Stimulated activated memory B cell treated with anti-CD40 and anti-IgM and Interleukin-4, amounts not matched to agents 10 μg/mL and 1 μg/mL and 100 μg/mL, for 72 hours (primary cell): ENCODE measurements at regions not wholly inside any gene's neighbourhood (a gene's known extent, or its start where the extent isn't known, plus 50 kb on each side); places are given as distances from the start of the nearest gene placed in this dataset.
"Not testable (repeated sequence)": the region's sequence is repeated elsewhere in the genome, so short reads cannot be mapped to it uniquely, and the experiment has no call there.

ENCODE experiments used
- ATAC-seq: fragments of 150-1000 bp; cut with Tn5 transposase; 2 replicates; pipeline ENCODE4 v1.10.0; 2021
- H3K27ac Mint-ChIP-seq: one replicate; pipeline ENCODE4 v1.8.0; 2022; ENCODE audit warnings: mild to moderate bottlenecking, mixed read lengths
- H3K27me3 Mint-ChIP-seq: one replicate; pipeline ENCODE4 v1.8.0; 2022; ENCODE audit warnings: mixed read lengths
- H3K36me3 Mint-ChIP-seq: one replicate; pipeline ENCODE4 v1.8.0; 2022; ENCODE audit warnings: mixed read lengths
- H3K4me1 Mint-ChIP-seq: one replicate; pipeline ENCODE4 v1.8.0; 2022; ENCODE audit warnings: mixed read lengths
- H3K4me3 Mint-ChIP-seq: one replicate; pipeline ENCODE4 v1.8.0; 2022; ENCODE audit warnings: mild to moderate bottlenecking, moderate library complexity, mixed read lengths
- H3K9me3 Mint-ChIP-seq: one replicate; pipeline ENCODE4 v1.8.0; 2022; ENCODE audit warnings: mixed read lengths

- H3K27me3 Mint-ChIP-seq, ATAC-seq, H3K4me1 Mint-ChIP-seq, H3K4me3 Mint-ChIP-seq, H3K27ac Mint-ChIP-seq, H3K9me3 Mint-ChIP-seq, H3K36me3 Mint-ChIP-seq: not testable (repeated sequence)
Measured at GRCh38 chr5:122515210-122515609, 203.2 kb downstream of the SNCAIP start.

GRCh38 chr5:122515709-122516431 lies 203.8 kb downstream of the SNCAIP start:
- Mint-ChIP-seq H3K27me3 (no peaks in the 10 kb centered on the region), H3K9me3 (no peaks in the 10 kb centered on the region), H3K27ac (no peak overlapping the region), H3K4me3 (no peak overlapping the region), H3K4me1 (peaks cover 7% of the 10 kb centered on the region), H3K36me3 (no peaks in the 10 kb centered on the region)
- ATAC-seq = peak; percentile 67

DNA sequence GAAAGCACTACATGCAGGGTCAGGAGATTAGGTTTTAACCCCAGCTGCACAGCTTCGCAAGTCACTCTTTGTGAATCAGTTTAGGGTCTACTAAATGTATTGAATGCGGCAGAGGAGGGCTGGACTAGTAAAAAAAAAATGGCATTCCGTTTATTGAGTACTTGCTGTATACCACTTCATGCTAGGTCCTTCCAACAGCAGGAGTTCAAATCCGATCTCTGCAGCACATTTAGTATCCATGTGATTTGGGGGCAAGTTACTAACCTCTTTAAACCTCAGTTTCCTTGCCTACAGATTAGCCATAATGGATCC lies 204.4 kb downstream of the SNCAIP start:
- no peaks in the 10 kb centered on the region for H3K27me3 Mint-ChIP-seq
- no peak for ATAC-seq
- H3K36me3 Mint-ChIP-seq = no peaks in the 10 kb centered on the region
- H3K27ac Mint-ChIP-seq = no peak overlapping the region
- peaks cover 7% of the 10 kb centered on the region for H3K4me1 Mint-ChIP-seq
- no peaks in the 10 kb centered on the region for H3K9me3 Mint-ChIP-seq
- H3K4me3 Mint-ChIP-seq = no peak overlapping the region

DNA sequence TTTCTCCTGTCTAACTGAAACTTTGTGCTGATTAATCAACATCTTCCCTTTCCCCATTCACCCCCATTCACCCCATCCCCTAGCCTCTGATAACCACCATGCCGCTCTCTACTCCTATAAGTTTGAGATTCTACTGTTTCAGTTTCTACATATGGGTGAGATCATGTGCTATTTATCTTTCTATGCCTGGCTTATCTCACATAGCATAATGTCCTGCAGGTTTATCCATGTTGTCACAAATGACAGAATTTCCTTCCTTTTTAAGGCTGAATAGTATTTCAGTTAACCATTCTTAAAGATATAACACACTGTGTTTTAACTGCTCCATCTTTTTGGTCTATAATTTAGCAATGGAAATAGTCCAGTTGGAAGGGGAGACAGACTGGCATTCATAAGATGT lies 205.1 kb downstream of the SNCAIP start:
- Mint-ChIP-seq H3K27me3 (no peaks in the 10 kb centered on the region), H3K4me3 (no peak overlapping the region), H3K36me3 (no peaks in the 10 kb centered on the region), H3K27ac (no peak overlapping the region), H3K4me1 (peaks cover 7% of the 10 kb centered on the region), H3K9me3 (no peaks in the 10 kb centered on the region)
- ATAC-seq = no peak

- H3K27me3 Mint-ChIP-seq = no peaks in the 10 kb centered on the region
- ATAC-seq = no peak
- no peaks in the 10 kb centered on the region for H3K4me1 Mint-ChIP-seq
Measured at GRCh38 chr5:122523776-122524175, 211.7 kb downstream of the SNCAIP start.

DNA sequence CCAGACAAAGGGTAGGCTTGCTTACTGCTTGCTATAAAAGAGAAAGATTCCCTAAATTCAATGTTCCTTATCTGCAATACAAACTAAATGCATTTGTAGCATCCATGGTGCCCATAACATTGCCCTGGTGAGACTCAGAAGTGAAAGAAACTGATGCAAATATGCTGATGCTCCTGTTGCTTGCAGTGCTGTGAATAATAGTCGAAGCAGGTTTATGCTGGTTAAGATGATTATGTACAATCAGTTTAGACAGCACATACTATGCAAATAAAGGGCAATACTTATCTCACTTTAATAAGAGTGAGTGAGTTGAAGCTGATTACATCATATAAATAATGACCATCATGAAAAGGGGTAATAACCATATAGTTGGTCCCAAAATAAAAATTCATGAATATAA lies 215.5 kb downstream of the SNCAIP start:
- Mint-ChIP-seq H3K27ac (no peak overlapping the region), H3K9me3 (peaks cover 3% of the 10 kb centered on the region), H3K4me3 (no peak overlapping the region), H3K4me1 (peaks cover 6% of the 10 kb centered on the region), H3K27me3 (peaks cover 26% of the 10 kb centered on the region), H3K36me3 (peaks cover 5% of the 10 kb centered on the region)
- ATAC-seq = no peak

More at GRCh38 chr5:122523776-122524175, 211.7 kb downstream of the SNCAIP start:
- peaks cover 5% of the 10 kb centered on the region for H3K36me3 Mint-ChIP-seq
- H3K27ac Mint-ChIP-seq = no peak overlapping the region
- peaks cover 3% of the 10 kb centered on the region for H3K9me3 Mint-ChIP-seq
- no peak overlapping the region for H3K4me3 Mint-ChIP-seq

DNA sequence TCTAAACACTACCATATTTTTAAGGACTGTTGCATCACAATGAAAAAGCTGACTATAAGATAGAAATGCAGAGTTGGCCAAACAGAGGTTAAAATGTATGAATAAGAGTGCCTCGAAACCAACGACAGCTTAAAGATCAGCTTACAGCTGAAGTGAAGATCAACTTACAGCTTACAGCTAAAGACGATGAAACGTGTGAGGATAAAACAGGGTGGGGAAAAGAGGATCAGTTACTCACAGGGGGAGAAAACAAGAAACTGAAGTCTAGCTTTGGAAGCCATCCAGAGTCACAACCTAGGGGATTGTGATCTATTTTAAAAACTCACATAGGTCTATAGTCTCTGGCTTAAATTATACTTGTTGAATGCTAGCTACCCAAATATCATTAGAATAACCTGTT lies 220.0 kb downstream of the SNCAIP start:
- ATAC-seq = no peak

GRCh38 chr5:122533825-122534224 lies 221.8 kb downstream of the SNCAIP start:
- no peak overlapping the region for H3K4me3 Mint-ChIP-seq
- no peak overlapping the region for H3K27ac Mint-ChIP-seq
- H3K27me3 Mint-ChIP-seq = peaks cover 26% of the 10 kb centered on the region
- no peak for ATAC-seq
- H3K9me3 Mint-ChIP-seq = peaks cover 2% of the 10 kb centered on the region
- H3K36me3 Mint-ChIP-seq = no peaks in the 10 kb centered on the region
- peaks cover 6% of the 10 kb centered on the region for H3K4me1 Mint-ChIP-seq

More for the DNA sequence above, 220.0 kb downstream of the SNCAIP start:
- peaks cover 6% of the 10 kb centered on the region for H3K4me1 Mint-ChIP-seq
- no peak overlapping the region for H3K27ac Mint-ChIP-seq
- no peak overlapping the region for H3K4me3 Mint-ChIP-seq
- H3K27me3 Mint-ChIP-seq = peaks cover 26% of the 10 kb centered on the region
- H3K9me3 Mint-ChIP-seq = peaks cover 2% of the 10 kb centered on the region
- H3K36me3 Mint-ChIP-seq = no peaks in the 10 kb centered on the region

GRCh38 chr5:122534829-122535228 lies 222.8 kb downstream of the SNCAIP start:
- H3K9me3 Mint-ChIP-seq = peaks cover 2% of the 10 kb centered on the region
- H3K27ac Mint-ChIP-seq = no peak overlapping the region
- H3K27me3 Mint-ChIP-seq = peaks cover 25% of the 10 kb centered on the region
- no peak for ATAC-seq
- H3K4me3 Mint-ChIP-seq = no peak overlapping the region
- H3K4me1 Mint-ChIP-seq = peaks cover 6% of the 10 kb centered on the region
- no peaks in the 10 kb centered on the region for H3K36me3 Mint-ChIP-seq

DNA sequence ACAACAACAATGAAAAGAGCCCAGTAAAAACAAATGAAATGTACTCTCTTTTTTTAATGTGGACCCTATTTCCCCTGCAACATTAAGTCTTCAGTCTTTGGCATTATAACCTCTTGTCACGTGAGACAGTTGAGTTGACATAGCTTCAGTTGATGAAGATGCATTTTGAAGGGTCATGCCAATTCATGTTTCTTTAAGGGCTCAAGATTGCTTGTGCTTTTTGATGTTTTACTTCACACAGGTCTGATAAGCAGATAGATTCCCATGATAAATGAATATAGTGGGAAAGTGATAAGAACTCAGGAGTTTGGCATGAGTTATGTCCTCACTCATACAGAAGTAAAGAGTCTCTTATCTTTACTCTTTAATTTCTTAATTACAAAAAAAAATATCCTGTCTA lies 229.4 kb downstream of the SNCAIP start:
- H3K4me1 Mint-ChIP-seq = no peaks in the 10 kb centered on the region
- peaks cover 22% of the 10 kb centered on the region for H3K27me3 Mint-ChIP-seq
- H3K9me3 Mint-ChIP-seq = no peaks in the 10 kb centered on the region
- H3K36me3 Mint-ChIP-seq = no peaks in the 10 kb centered on the region
- no peak for ATAC-seq
- no peak overlapping the region for H3K27ac Mint-ChIP-seq
- H3K4me3 Mint-ChIP-seq = no peak overlapping the region

DNA sequence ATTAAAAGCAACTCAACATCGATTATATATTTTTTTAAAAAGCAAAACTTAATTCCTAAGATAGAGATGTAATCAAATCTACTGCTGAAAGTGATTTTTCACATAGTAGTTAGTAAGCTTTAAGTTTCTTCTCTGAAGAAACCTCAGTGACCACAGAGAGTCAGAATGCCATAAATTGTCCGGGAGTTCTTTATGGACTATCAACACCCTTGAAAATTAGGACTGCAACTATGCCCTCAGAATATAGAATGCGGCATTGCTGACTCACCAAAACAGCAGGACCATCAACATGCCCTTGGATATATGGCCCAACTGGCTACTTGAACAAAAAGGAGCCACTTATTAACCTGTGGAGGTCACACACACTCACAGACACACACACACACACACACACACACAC lies 228.9 kb upstream of the SNX2 start:
- H3K36me3 Mint-ChIP-seq = no peaks in the 10 kb centered on the region
- ATAC-seq = no peak

GRCh38 chr5:122547219-122547618 lies 227.7 kb upstream of the SNX2 start:
- Mint-ChIP-seq H3K4me3 (no peak overlapping the region), H3K4me1 (peaks cover 15% of the 10 kb centered on the region), H3K36me3 (no peaks in the 10 kb centered on the region), H3K27me3 (peaks cover 18% of the 10 kb centered on the region), H3K27ac (no peak overlapping the region), H3K9me3 (peaks cover 5% of the 10 kb centered on the region)
- ATAC-seq = no peak

More for the DNA sequence above, 228.9 kb upstream of the SNX2 start:
- no peak overlapping the region for H3K27ac Mint-ChIP-seq
- H3K9me3 Mint-ChIP-seq = peaks cover 5% of the 10 kb centered on the region
- H3K4me1 Mint-ChIP-seq = peaks cover 4% of the 10 kb centered on the region
- no peak overlapping the region for H3K4me3 Mint-ChIP-seq
- peaks cover 22% of the 10 kb centered on the region for H3K27me3 Mint-ChIP-seq

GRCh38 chr5:122547669-122548068 lies 227.2 kb upstream of the SNX2 start:
- H3K4me1 Mint-ChIP-seq = peaks cover 16% of the 10 kb centered on the region
- H3K9me3 Mint-ChIP-seq = peaks cover 5% of the 10 kb centered on the region
- no peak overlapping the region for H3K27ac Mint-ChIP-seq
- no peak for ATAC-seq
- peaks cover 14% of the 10 kb centered on the region for H3K27me3 Mint-ChIP-seq
- H3K4me3 Mint-ChIP-seq = no peak overlapping the region
- no peaks in the 10 kb centered on the region for H3K36me3 Mint-ChIP-seq

- peaks cover 11% of the 10 kb centered on the region for H3K27me3 Mint-ChIP-seq
- H3K4me3 Mint-ChIP-seq = no peak overlapping the region
- ATAC-seq = no peak
- no peak overlapping the region for H3K27ac Mint-ChIP-seq
- peaks cover 13% of the 10 kb centered on the region for H3K9me3 Mint-ChIP-seq
- H3K36me3 Mint-ChIP-seq = peaks cover 6% of the 10 kb centered on the region
- no peaks in the 10 kb centered on the region for H3K4me1 Mint-ChIP-seq
Measured at GRCh38 chr5:122559676-122560075, 215.2 kb upstream of the SNX2 start.

GRCh38 chr5:122561209-122561608 lies 213.7 kb upstream of the SNX2 start:
- Mint-ChIP-seq H3K27me3 (peaks cover 11% of the 10 kb centered on the region), H3K4me1 (no peaks in the 10 kb centered on the region), H3K27ac (no peak overlapping the region), H3K4me3 (no peak overlapping the region), H3K9me3 (peaks cover 13% of the 10 kb centered on the region), H3K36me3 (peaks cover 6% of the 10 kb centered on the region)
- ATAC-seq = no peak

DNA sequence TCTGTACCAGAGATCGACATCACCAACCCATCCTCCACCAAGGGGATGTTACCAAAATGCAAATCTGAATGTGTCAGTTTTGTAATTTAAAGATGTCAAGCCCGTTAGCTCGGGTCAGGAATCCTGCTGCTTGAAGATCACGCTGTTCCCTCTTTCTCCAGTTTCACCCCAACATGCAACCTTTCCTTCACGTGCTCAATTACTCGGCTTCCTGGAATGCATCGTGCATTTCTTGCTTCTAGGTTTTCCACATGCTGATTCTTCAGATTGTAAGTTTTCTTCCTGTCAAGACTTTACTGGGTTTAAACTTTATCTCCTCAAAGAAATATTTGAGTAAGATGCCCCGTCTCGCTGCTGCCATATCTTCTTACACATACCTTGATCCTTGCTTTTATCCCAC lies 209.5 kb upstream of the SNX2 start:
- no peak for ATAC-seq
- no peaks in the 10 kb centered on the region for H3K36me3 Mint-ChIP-seq
- H3K4me3 Mint-ChIP-seq = no peak overlapping the region
- H3K9me3 Mint-ChIP-seq = no peaks in the 10 kb centered on the region
- peaks cover 11% of the 10 kb centered on the region for H3K27me3 Mint-ChIP-seq
- no peak overlapping the region for H3K27ac Mint-ChIP-seq
- H3K4me1 Mint-ChIP-seq = no peaks in the 10 kb centered on the region
